HG03558 (cell line): ENCODE measurements at regions not wholly inside any gene's neighbourhood (a gene's known extent, or its start where the extent isn't known, plus 50 kb on each side); places are given as distances from the start of the nearest gene placed in this dataset.
"Not testable (repeated sequence)": the region's sequence is repeated elsewhere in the genome, so short reads cannot be mapped to it uniquely, and the experiment has no call there.

Experiments
- ATAC-seq: cut with Tn5 transposase; IDR thresholded peaks from one replicate; pipeline ENCODE4 v1.9.1; 2021; ENCODE audit warnings: moderate number of reproducible peaks; ENCODE audit not compliant: unreplicated experiment; ENCODE audit errors: extremely low read depth

DNA sequence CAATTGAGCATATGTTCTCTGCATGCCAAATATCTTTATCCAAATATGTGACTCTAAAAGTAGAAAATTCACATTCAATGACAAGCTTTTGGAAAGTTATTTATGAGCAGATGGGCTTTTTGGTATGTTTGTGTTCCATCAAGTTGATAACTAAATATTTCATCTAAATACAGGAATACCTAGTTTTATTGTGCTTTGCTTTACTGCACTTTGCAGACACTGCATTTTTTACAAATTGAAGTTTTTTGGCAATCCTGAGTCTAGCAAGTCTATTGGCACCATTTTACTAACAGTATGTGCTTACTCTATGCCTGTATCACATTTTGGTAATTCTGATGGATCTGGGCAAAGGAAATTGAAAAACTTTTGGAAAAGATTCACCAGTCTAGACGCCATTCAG, 133.8 kb downstream of the ATXN7L3B start:
- ATAC-seq = no peak

DNA sequence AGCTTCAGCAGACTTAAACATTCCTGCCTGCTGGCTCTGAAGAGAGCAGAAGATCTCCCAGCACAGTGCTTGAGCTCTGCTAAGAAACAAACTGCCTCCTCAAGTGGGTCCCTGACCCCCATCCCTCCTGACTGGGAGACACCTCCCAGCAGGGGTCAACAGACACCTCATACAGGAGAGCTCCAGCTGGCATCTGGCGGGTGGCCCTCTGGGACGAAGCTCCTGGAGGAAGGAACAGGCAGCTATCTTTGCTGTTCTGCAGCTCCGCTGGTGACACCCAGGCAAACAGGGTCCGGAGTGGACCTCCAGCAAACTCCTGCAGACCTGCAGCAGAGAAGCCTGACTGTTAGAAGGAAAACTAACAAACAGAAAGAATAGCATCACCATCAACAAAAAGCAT, 139.3 kb downstream of the ATXN7L3B start:
- ATAC-seq = not testable (repeated sequence)

DNA sequence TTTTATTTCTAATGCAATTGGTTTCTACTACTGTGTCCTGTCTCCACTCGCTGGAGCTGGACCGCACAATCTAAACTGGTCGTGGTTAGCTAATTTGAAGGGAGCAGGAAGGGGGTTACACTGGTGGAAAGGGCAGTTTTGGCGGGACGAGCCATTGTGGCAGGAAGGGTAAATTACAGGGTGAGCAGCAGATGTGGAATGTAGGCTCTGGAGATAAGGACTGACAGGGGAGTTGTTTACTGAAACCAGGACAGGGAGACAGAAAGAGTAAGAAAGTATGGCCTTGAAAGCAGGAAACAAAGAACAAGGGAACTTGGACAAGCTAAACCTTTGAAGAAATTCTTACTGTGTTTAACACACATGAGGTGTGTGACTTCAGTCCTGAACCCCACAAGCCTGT, 147.8 kb downstream of the ATXN7L3B start:
- ATAC-seq = no peak

DNA sequence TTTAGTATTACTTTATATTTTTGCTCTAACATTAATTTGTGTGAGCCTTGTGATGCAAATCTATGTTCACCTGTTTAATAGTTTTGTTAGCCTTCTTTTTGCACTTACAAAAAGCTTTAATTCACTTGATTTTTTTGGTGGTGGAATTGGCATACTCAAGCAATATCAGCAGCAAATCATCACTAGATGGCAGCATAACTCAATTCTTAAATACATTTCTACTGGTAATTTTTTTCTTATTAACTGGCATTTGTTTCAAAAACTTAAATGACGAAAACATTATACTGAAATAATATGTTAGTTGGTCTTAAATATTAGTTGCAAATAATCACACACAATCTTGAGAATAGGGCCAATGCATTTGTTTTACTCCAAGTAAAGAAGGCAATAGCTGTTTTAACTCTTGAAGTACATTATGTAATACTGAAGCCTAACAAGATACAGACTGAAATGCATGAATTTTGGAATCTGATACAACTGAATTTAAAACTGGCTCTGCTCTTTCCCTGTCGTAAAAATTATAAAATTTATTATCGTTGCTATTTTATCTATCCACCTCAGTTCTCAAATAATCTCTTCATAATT, 151.5 kb downstream of the ATXN7L3B start:
- no peak for ATAC-seq

DNA sequence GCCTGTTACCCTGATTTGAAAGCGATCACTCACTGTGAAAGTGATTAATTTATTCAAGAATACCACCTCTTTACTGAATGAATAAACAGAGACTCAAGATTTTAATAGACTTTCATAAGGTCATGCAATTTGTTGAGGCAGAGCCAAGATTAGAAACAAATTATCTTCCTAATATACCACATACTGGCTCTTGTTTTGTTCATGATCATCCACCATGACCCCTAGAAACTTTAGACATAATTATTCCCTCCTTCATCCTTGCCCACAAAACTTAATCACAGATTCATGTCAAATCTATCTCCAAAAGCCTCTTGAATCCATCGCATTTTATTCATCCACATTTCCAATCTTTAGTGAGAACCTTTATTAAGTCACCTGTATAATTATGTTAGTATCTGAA, 152.3 kb downstream of the ATXN7L3B start:
- ATAC-seq = no peak

DNA sequence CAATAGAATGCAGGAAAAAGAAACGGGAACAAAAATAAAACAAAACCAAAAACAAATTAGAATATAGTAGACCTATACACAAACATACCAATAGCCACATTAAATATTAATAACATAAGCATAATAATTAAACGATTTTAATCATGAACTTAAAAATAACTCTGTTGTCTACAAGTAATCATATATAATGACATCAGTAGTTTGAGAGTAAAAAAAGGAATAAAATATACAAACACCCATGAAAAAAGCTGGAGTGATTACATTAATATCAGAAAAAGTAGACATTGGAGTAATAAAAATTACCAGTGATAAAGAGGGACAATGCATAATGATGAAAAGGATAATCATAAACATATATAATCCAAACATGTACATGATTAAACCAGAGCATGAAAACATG, 181.8 kb downstream of the ATXN7L3B start:
- no peak for ATAC-seq

DNA sequence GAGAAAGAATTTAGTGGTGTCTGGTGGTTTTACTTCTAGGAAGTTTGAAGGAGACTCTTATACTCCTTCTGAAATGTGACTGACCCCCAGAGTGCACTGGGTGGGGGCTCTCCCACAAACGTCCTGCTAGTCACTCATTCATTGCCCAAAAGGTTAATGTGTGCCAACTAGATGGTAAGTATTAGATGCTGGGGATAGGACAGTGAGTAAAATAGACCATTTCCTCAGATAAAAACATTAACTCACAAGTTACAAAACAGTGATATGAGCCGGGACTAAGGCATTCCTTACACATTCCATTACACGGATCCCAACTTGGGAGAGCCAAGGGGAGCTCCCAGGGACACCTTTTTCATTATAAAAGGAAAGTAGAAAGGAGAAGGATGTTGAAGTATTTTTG, 185.1 kb downstream of the ATXN7L3B start:
- no peak for ATAC-seq

DNA sequence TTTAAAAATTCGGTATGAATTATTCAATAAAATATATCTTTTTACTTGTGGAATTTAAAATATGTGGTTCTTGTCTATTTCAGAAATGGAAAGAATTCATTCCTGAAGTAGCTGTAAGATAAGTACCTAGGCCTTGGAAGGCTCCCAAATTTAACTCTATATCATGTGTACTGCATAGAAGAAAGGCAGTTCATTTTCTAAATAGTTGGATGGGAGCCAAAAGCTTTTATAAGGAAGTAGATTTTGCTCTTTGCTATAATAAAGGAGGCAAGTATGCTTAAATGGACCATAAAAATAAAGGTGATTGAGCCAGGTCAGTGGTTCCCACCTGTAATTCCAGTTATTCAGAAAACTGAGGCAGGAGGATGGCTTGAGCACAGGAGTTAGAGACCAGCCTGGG, 187.5 kb downstream of the ATXN7L3B start:
- ATAC-seq = no peak

DNA sequence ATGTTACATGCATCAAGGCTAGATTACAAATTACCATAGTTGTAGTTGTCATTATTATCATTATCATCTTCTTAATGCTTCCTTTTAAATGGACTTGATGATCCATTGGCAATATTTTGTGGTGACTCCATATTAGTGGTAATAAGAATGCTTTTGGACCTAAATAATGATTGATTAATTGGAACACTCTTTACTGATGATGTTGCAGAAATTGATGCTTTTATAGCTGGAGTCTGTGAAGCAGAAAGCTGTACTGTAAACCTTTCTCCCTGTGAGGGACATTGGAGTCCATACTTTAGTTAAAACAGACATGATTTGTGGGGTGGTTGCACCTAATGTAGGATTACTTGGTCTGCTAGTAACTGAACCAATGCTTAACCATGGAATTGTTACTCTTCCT, 190.4 kb downstream of the ATXN7L3B start:
- ATAC-seq = no peak

DNA sequence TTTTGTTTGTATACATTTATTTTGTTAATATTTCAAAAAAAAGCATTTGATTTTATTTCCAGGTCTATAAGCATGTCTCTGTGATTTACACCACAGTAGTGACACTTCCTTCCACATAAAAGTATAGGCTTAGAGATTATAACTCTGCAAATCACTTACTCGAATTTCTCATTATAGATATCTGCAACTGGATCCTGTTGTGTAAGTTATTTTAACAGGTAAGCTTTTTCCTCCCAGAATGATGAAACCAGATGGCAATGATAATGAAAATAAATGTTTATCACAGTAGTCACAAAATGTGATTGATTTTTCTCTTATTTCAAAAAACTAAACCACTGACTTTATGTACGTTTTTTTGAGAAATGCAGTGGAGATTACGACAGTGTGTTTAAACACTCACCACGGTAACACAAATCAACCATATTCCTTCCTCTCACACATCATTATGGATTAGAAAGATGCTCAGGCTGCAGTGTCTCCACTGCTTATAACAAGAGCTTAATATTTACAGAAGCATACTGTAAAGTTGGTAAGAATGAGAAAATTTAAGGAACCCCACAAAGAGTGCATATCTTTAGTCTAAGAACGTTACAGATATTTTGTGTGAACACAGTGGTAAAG, 194.6 kb downstream of the ATXN7L3B start:
- ATAC-seq = no peak

DNA sequence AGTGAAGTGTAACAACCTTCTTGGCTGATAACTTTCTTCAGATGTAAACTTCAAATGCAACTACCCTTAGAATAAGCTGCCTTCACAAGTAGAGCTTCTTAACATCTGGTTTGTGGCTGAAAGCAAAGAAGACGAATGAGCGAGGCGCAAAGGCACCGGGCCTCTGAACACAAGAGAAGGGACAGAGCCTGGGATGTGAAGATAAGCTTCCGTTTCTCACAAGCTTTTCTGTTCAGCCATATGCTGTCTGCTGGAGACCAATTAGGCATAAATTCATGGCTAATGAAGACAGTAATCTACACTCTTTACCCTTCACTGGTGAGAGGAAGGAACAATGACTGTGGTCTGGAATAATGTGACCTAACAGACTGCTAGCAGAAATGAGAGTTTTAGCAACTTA, 195.2 kb downstream of the ATXN7L3B start:
- ATAC-seq = no peak

DNA sequence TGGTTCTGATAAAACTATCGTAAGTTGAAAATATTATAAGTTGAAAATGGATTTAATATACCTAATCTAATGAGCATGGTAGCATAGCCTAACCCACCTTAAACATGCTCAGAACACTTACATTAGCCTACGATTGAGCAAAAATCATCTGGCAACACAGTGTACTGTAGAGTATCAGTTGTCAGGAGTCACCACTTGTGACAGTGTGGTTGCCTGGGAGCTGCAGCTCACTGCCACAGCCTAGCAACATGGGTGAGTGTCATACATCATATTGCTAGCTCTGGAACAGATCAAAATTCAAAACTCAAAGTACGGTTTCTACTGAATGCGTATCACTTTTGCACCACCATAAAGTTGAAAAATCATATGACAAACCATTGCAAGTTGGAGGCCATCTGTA, 203.5 kb downstream of the ATXN7L3B start:
- ATAC-seq = no peak

DNA sequence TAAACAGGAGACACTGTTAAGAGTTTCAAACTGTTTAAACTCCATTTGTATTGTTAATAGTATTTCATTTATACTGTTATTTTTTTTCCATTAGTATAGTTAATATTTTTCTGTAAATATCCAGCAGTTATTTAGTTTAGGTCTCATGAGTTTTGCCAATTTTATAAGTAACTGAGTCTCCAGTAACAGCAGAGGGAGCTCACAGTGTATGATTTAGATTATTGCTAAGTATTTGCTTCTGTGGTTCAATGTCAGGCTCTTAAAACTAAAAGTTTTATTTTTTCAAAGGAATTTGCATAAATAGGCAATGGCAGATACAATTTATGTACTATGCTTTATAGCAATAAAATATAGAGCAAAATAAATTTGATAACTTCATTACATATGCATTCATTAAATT, 209.7 kb downstream of the ATXN7L3B start:
- no peak for ATAC-seq

DNA sequence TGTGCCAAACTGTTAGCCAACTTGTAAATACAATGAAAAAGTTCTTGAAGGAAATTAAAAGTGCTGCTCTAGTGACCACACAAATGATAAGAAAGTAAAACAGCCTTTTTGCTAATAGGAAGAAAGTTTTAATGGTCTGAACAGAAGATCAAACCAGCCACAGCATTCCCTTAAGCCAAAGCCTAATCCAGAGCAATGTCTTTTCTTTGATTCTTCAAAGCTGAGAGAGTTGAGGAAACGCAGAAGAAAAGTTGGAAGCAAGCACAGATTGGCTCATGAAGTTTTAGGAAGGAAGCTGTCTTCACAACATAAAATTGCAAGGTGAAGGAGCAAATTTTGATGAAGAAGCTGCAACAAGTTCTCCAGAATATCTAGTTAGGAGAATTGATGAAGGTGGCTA, 213.8 kb downstream of the ATXN7L3B start:
- no peak for ATAC-seq

DNA sequence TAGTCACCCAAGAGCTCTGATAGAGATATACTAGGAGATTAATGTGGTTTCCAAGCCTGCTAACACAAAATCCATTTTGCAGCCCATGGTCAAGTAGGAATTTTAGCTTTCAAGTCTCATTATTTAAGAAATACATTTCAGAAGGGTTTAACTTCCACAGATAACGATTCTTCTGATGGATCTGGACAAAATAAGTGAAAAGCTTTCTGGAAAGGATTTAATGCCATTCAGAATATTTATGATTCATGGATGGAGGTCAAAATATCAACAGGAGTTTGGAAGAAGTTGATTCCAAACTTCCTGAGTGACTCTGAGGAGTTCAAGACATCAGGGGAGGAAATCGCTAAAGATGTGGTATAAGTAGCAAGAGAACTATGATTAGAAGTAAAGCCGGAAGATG, 214.6 kb downstream of the ATXN7L3B start:
- no peak for ATAC-seq

DNA sequence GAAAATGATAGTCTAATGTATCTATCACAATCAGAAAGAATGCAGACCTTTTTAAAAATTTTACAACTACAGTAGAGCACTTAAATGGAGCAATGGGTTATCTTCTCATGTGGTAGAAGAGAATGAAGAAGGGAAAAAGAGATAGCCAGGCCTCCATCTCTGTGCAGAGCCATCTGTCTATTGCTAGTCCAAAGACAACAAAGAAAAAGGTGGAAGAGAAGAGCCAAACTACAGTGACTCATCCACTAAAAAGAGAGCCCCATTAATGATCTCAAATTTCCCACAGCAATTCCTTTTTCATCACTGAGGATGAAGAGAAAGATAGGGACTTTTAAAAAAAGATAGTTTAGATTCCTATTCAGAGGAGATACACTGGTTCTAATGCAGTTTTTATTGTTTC, 232.9 kb downstream of the ATXN7L3B start:
- no peak for ATAC-seq

DNA sequence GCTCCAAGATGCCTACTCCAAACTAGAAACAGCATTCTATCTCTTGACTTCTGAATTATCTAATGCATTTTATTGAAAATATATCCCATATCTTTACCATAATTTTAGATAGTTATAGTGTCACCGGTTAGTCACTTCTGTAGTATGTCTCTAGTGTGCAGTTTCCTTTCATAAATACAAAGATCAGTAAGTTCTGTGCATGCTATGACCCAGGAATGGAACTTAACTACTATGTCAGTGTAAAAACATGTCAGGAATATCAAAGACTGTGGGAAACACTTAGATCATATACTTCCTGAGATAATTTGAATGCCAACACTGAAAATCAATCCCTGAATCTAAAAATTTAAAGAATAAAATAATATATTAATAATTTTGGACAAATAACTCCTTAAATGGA, 237.6 kb downstream of the ATXN7L3B start:
- no peak for ATAC-seq

DNA sequence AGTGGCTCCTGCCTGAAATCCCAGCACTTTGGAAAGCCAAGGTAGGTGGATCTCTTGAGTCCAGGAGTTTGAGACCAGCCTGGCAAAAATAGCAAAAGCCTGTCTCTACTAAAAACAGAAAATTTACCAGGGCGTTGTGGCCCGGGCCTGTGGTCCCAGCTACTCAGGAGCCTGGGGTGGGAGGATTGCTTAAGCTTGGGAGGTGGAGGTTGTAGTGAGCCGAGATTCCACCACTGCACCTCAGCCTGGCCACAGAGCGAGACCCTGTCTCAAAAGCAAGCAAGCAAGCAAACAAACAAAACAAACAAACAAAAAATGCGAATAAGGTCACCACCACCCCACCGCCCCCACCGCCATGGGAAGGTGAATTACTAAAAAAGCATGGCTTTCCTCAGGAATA, 238.7 kb downstream of the ATXN7L3B start:
- ATAC-seq = no peak

DNA sequence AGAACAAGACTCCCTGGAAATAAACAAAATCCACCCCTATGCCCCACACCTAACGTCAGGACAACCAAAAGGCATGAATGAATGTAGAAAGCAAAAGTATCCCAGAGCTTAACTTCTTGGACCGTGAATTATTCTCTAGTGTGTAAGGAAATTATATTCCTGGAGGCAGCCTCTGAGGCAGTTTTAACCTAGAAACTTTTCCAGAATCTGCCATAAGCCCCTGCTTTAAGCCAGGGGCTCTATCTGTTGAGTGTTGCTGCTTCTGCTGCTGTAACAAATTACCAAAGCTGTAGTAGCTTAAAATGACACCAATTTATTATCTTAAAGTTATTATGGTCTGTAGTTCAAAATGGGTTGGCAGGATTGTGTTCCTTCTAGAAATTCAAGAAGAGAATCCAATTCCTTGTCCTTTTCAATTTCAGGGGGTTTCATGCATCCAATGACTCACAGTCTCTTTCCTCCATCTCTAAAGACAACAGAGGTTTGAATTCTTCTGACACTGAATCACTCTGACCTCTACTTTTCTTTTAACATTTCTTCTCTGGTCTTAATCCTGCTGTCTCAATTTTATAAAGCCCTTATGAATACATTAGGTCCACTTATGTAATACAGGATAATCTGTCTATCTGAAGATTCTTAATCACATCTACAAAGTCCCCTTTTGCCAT, 242.7 kb downstream of the ATXN7L3B start:
- ATAC-seq = no peak

DNA sequence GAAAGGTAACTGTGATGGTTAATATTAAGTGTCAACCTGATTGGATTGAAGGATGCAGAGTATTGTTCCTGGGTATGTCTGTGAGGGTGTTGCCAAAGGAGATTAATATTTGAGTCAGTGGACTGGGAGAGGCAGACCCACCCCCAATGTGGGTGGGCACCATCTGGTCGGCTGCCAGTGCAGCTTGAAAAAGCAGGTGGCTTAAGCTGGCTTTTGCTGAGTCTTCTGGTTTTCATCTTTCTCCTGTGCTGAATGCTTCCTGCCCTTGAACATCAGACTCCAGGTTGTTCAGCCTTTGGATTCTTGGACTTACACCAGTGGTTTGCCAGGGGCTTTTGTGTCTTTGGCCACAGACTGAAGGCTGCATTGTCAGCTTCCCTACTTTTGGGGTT, 243.2 kb downstream of the ATXN7L3B start:
- ATAC-seq = not testable (repeated sequence)

DNA sequence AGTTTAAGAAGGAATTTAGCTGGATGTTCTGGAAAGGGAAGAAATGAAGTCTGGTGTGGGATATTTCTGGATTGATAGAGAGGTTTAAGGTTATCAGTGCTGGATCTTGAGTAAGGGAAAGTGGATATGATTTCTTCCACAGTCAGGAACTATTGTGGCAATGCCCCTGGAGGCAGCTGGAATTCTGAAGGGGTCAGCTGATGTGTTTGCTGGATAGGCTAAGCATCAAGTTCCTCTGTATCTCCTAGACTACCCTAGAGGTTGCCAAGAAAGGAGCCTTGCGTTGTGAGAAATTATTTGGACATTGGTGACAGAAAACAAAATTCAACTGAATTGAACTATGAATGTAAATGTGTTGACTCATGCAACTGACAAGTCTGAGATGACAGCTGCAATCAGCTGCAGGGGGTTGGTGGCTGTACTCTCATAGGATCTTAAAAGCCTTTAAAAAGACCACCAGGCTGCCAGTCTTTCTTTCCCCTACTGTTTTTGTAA, 244.4 kb downstream of the ATXN7L3B start:
- ATAC-seq = no peak

DNA sequence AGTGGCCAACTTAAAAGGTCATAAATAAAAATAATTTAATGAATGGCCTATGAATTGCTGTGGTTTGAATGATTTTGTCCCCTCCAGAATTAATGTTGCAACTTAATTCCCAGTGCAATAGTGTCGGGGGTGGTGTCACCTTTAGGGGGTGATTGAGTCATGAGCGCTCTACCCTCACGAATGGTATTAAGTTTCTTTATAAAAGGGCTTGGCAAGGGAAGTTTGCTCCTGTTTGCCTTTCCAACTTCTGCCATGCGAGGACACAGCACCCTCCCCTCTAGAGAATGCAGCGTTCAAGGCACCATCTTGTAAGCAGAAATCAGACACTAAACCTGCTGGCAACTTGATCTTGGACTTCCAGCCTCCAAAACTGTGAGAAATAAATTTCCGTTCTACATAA, 253.3 kb downstream of the ATXN7L3B start:
- ATAC-seq = no peak
